ENCODE measurements at regions not wholly inside any gene's neighbourhood (a gene's known extent, or its start where the extent isn't known, plus 50 kb on each side); places are given as distances from the start of the nearest gene placed in this dataset.

- H3K4me3 ChIP-seq (ENCODE audit: low read depth, low read length) = no peak overlapping the region
- no peak for TF ChIP-seq CTCF (IDR thresholded peaks at IDR 0.05; ENCODE audit: borderline replicate concordance, insufficient read depth, low read depth, low read length)
These were observed 256.3 kb upstream of the LINC00305 start for GRCh38 chr18:64405161-64405560.

GRCh38 chr18:64403784-64404503 lies 255.1 kb upstream of the LINC00305 start:
- TF ChIP-seq CTCF (IDR thresholded peaks at IDR 0.05; ENCODE audit: borderline replicate concordance, insufficient read depth, low read depth, low read length) = no peak
- no peak overlapping the region for H3K4me3 ChIP-seq (ENCODE audit: low read depth, low read length)

- no peak for TF ChIP-seq CTCF (IDR thresholded peaks at IDR 0.05; ENCODE audit: borderline replicate concordance, insufficient read depth, low read depth, low read length)
- H3K4me3 ChIP-seq (ENCODE audit: low read depth, low read length) = no peak overlapping the region
These were observed 253.7 kb upstream of the LINC00305 start for GRCh38 chr18:64402636-64403035.

GRCh38 chr18:64401268-64402060 lies 252.6 kb upstream of the LINC00305 start:
- TF ChIP-seq CTCF (IDR thresholded peaks at IDR 0.05; ENCODE audit: borderline replicate concordance, insufficient read depth, low read depth, low read length) = no peak
- H3K4me3 ChIP-seq (ENCODE audit: low read depth, low read length) = no peak overlapping the region

- no peak for TF ChIP-seq CTCF (IDR thresholded peaks at IDR 0.05; ENCODE audit: borderline replicate concordance, insufficient read depth, low read depth, low read length)
- no peak overlapping the region for H3K4me3 ChIP-seq (ENCODE audit: low read depth, low read length)
These were observed 250.7 kb upstream of the LINC00305 start for GRCh38 chr18:64399566-64399965.

- no peak for TF ChIP-seq CTCF (IDR thresholded peaks at IDR 0.05; ENCODE audit: borderline replicate concordance, insufficient read depth, low read depth, low read length)
- no peak overlapping the region for H3K4me3 ChIP-seq (ENCODE audit: low read depth, low read length)
These were observed 249.4 kb upstream of the LINC00305 start for GRCh38 chr18:64398320-64398719.

- TF ChIP-seq CTCF (IDR thresholded peaks at IDR 0.05; ENCODE audit: borderline replicate concordance, insufficient read depth, low read depth, low read length) = no peak
- no peak overlapping the region for H3K4me3 ChIP-seq (ENCODE audit: low read depth, low read length)
These were observed 243.3 kb upstream of the LINC00305 start for GRCh38 chr18:64392202-64392601.

Data from GM12875 (cell line).